Smooth muscle cell (in vitro differentiated cells): ENCODE measurements at regions not wholly inside any gene's neighbourhood (a gene's known extent, or its start where the extent isn't known, plus 50 kb on each side); places are given as distances from the start of the nearest gene placed in this dataset.

ENCODE experiments used
- DNase-seq: peaks from one replicate; lab custom pipeline; 2025; ENCODE audit not compliant: unreplicated experiment; lab: John Stamatoyannopoulos, UW
- H2AFZ ChIP-seq: fragments of 200-600 bp; sonication (generic); 2 replicates; pipeline ENCODE4 v1.6.0; 2016; ENCODE audit warnings: antibody characterized with exemption, low read depth, mild to moderate bottlenecking
- H3F3A ChIP-seq: fragments of 200-600 bp; sonication (generic); 2 replicates; pipeline ENCODE4 v1.6.0; 2017; ENCODE audit warnings: antibody characterized with exemption, low read depth
- H3K27ac ChIP-seq: fragments of 200-600 bp; sonication (generic); 2 replicates; pipeline ENCODE4 v1.5.1; 2016; ENCODE audit warnings: low read depth, mild to moderate bottlenecking
- H3K27me3 ChIP-seq: fragments of 200-600 bp; sonication (generic); 2 replicates; pipeline ENCODE4 v1.6.1; 2016; ENCODE audit warnings: low read depth, mild to moderate bottlenecking
- H3K36me3 ChIP-seq: fragments of 200-600 bp; sonication (generic); 2 replicates; pipeline ENCODE4 v1.5.1; 2016; ENCODE audit warnings: low read depth
- H3K4me1 ChIP-seq: fragments of 200-600 bp; sonication (generic); 2 replicates; pipeline ENCODE4 v1.5.1; 2016; ENCODE audit warnings: low read depth
- H3K4me2 ChIP-seq: fragments of 200-600 bp; sonication (generic); 2 replicates; pipeline ENCODE4 v1.6.0; 2016; ENCODE audit warnings: mild to moderate bottlenecking
- H3K4me3 ChIP-seq: fragments of 200-600 bp; sonication (generic); 2 replicates; pipeline ENCODE4 v1.5.1; 2016; ENCODE audit warnings: mild to moderate bottlenecking
- H3K79me2 ChIP-seq: fragments of 200-600 bp; sonication (generic); 2 replicates; pipeline ENCODE4 v1.6.0; 2016; ENCODE audit warnings: low read depth, mild to moderate bottlenecking
- H3K9ac ChIP-seq: fragments of 200-600 bp; sonication (generic); 2 replicates; pipeline ENCODE4 v1.6.0; 2016; ENCODE audit warnings: low read depth
- H3K9me3 ChIP-seq: fragments of 200-600 bp; sonication (generic); replicated peaks from 2 replicates; pipeline ENCODE4 v1.5.1; 2016; ENCODE audit warnings: low read depth
- H4K20me1 ChIP-seq: fragments of 200-600 bp; sonication (generic); 2 replicates; pipeline ENCODE4 v1.6.0; 2016; ENCODE audit warnings: low read depth
- CTCF ChIP-seq: fragments of 200-600 bp; sonication (generic); IDR thresholded peaks from 2 replicates; pipeline ENCODE4 v1.5.1; 2017; ENCODE audit warnings: borderline replicate concordance, mild to moderate bottlenecking, antibody characterized with exemption; ENCODE audit not compliant: insufficient read depth, poor library complexity, severe bottlenecking
- WGBS: methylation state at CpG from one replicate; pipeline ENCODE4 v1.1.7; 2016; ENCODE audit warnings: low lambda C conversion rate; 5-methylcytosine and 5-hydroxymethylcytosine counted together

GRCh38 chr13:106696140-106696539 is 128.2 kb upstream of the ARGLU1 start:
- Histone ChIP-seq H3K79me2 (no peaks in the 10 kb centered on the region), H3K9ac (no peak overlapping the region), H3K4me3 (no peak overlapping the region), H2AFZ (no peak overlapping the region), H3K4me2 (no peak overlapping the region), H3K27ac (no peak overlapping the region), H3K4me1 (peaks cover 9% of the 10 kb centered on the region), H3K9me3 (no peaks in the 10 kb centered on the region), H3K36me3 (no peaks in the 10 kb centered on the region), H4K20me1 (no peaks in the 10 kb centered on the region), H3F3A (no peaks in the 10 kb centered on the region), H3K27me3 (no peaks in the 10 kb centered on the region)
- no peak for DNase-seq
- no peak for TF ChIP-seq CTCF
- WGBS: 89% methylated on average over 3 of the region's 3 CpGs

GRCh38 chr13:106695139-106695538 is 127.2 kb upstream of the ARGLU1 start:
- no peak for DNase-seq
- Histone ChIP-seq H3F3A (no peaks in the 10 kb centered on the region), H3K79me2 (no peaks in the 10 kb centered on the region), H3K27me3 (no peaks in the 10 kb centered on the region), H3K4me3 (no peak overlapping the region), H3K36me3 (no peaks in the 10 kb centered on the region), H3K9ac (no peak overlapping the region), H3K27ac (no peak overlapping the region), H3K9me3 (no peaks in the 10 kb centered on the region), H4K20me1 (no peaks in the 10 kb centered on the region), H3K4me2 (no peak overlapping the region), H2AFZ (no peak overlapping the region), H3K4me1 (peaks cover 9% of the 10 kb centered on the region)
- TF ChIP-seq CTCF: no peak

- TF ChIP-seq CTCF: no peak
- no peak overlapping the region for H3K27ac ChIP-seq
- H3K27me3 ChIP-seq: no peaks in the 10 kb centered on the region
- H3K4me2 ChIP-seq: no peak overlapping the region
- H3K4me3 ChIP-seq: no peak overlapping the region
- no peaks in the 10 kb centered on the region for H4K20me1 ChIP-seq
- no peaks in the 10 kb centered on the region for H3K79me2 ChIP-seq
- H2AFZ ChIP-seq: no peak overlapping the region
- H3K9ac ChIP-seq: no peak overlapping the region
- no peaks in the 10 kb centered on the region for H3F3A ChIP-seq
- no peaks in the 10 kb centered on the region for H3K9me3 ChIP-seq
- H3K4me1 ChIP-seq: peaks cover 9% of the 10 kb centered on the region
- DNase-seq: no peak
- no peaks in the 10 kb centered on the region for H3K36me3 ChIP-seq
- 72% methylated on average over 2 of the region's 2 CpGs for WGBS
These were observed 123.9 kb upstream of the ARGLU1 start for GRCh38 chr13:106691861-106692260.

GRCh38 chr13:106691341-106691740 is 123.4 kb upstream of the ARGLU1 start:
- H3K4me2 ChIP-seq: no peak overlapping the region
- no peaks in the 10 kb centered on the region for H3K36me3 ChIP-seq
- H3K9ac ChIP-seq: no peak overlapping the region
- no peak overlapping the region for H3K4me3 ChIP-seq
- H3K27me3 ChIP-seq: no peaks in the 10 kb centered on the region
- H3K79me2 ChIP-seq: no peaks in the 10 kb centered on the region
- WGBS: 94% methylated on average over 5 of the region's 5 CpGs
- H3K27ac ChIP-seq: no peak overlapping the region
- DNase-seq: no peak
- H3K4me1 ChIP-seq: peaks cover 9% of the 10 kb centered on the region
- no peaks in the 10 kb centered on the region for H4K20me1 ChIP-seq
- H3K9me3 ChIP-seq: no peaks in the 10 kb centered on the region
- H3F3A ChIP-seq: no peaks in the 10 kb centered on the region
- no peak overlapping the region for H2AFZ ChIP-seq
- no peak for TF ChIP-seq CTCF
